DMS 273 (cell line): ENCODE measurements at regions not wholly inside any gene's neighbourhood (a gene's known extent, or its start where the extent isn't known, plus 50 kb on each side); places are given as distances from the start of the nearest gene placed in this dataset.
"Not testable (repeated sequence)": the region's sequence is repeated elsewhere in the genome, so short reads cannot be mapped to it uniquely, and the experiment has no call there.

Experiments
- DNase-seq: peaks from one replicate; lab custom pipeline; 2025; ENCODE audit not compliant: unreplicated experiment; lab: John Stamatoyannopoulos, UW

GRCh38 chr2:63695583-63695982 lies 106.8 kb downstream of the MDH1 start:
- DNase-seq: no peak

DNA sequence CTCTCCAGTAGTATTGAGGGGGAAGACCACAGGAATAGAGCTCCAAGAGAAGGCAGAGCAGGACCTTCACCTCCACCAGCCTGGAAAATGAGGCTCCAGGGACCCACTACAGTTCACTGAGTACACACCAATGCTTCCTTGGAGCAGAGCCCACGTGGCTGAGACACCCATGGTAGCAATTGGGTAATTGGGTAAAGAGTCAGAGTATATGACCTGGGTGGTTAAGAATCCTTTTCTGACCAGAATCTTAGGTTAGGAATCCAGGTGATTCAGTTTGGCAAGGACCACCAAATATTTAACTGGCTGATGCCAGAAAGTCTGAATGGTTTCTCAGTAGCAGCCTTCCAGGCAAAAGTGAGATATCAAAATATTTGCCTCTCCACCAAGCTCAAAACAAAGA lies 107.7 kb downstream of the MDH1 start:
- DNase-seq: no peak

DNA sequence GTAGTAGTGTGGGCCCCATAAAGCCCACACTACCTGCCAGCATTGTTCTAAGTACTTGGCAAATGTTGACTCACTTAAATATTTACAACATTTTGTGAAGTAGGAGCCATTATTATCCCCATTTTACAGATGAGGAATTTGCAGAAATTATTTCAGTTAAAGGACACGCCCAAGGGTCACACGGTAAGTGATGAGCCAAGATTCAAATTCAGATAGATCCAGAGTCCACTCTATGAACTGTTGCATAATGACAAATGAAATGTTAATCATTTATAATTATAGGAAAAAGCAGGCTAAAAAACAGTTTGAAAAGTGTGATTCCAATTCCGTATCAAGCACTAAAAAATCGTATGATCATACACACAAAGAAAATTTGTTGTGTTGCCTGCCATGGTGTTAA lies 108.4 kb downstream of the MDH1 start:
- DNase-seq: no peak

DNA sequence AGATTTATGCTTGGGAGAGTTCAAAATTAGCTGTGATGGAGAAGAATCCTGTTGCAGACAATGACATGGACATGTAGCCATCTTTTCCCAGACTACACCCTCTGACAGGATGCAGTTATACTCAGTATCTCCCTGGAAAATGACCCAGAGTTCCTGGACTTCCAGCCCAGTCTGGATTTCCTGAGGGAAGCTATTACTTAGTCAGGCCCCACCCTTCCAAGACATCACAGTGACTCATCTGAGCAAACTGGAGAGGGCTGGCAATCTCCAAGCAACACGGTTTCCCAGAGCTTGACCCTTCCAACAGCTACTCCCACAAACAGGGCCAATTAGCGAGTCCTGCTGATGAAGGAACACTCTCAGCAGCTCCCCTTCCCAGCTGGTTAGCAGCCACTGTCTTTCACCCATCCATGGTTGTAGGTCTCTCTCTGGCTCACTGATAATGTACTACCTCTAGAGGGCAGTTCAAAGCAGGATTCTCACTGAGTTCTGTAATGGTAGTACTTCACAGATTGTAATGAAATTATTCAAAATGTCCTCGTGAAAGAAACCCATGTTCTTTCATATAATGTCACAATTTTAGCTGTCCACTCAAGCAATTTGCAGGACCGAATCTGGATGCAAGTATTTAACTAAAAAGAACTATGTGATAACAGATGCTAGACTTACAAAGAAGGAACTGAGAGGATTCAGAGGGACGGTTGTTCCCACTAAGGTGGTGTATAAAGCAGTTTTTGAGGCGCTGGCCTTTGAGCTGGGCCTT lies 110.2 kb downstream of the MDH1 start:
- peak; percentile 72 for DNase-seq

DNA sequence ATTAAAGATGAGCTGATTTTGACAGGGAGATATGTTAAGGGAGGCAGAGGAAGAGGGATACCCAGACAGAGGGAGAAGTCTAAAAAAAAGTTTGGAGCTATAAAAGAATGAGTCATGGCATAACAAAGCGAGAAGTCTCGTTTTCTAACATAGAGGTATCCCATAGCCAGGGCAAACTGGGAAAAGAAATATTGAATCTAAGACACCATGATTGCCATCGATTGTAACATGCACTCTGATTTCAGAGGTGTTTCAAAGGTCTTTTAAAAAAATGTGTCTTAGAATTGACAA lies 110.7 kb downstream of the MDH1 start:
- no peak for DNase-seq

DNA sequence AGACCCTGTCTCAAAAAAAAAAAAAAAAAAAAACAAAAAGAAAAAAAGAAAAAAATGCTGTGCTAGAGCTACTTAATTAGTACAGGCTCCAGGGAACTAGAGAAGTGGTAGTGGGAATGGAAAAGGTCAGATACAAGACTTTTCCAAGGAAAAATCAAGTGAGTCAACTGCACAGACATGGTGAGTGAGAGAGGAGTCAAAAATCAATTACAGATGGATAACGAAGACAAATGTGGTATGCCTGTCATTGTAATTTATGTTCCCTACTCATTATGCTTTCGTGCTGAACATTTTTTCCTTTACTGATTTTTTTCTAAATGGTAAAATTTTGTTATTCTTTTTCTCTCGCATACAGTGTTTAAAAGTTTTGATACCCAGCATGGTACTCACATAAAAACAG lies 111.5 kb downstream of the MDH1 start:
- no peak for DNase-seq

DNA sequence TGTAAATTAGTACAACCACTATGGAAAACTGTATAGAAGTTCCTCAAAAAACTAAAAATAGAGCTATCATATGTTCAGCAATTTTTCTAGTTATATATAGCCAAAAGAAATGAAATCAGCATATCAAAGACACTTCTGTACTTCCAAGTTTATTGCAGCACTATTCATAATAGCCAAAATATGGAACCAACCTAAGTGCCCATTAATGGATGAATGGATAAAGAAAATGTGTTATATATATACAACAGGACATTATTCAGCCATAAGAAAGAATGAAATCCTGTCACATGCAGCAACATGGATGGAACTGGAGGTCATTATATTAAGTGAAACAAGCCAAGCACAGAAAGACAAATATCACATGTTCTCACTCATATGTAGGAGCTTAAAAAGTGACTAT lies 112.6 kb downstream of the MDH1 start:
- DNase-seq: no peak

DNA sequence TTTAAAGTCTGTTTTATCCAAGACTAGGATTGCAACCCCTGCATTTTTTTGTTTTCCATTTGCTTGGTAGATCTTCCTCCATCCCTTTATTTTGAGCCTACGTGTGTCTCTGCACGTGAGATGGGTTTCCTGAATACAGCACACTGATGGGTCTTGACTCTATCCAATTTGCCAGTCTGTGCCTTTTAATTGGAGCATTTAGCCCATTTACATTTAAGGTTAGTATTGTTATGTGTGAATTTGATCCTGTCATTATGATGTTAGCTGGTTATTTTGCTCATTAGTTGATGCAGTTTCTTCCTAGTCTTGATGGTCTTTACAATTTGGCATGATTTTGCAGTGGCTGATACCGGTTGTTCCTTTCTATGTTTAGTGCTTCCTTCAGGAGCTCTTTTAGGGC lies 117.3 kb downstream of the MDH1 start:
- DNase-seq: not testable (repeated sequence)

DNA sequence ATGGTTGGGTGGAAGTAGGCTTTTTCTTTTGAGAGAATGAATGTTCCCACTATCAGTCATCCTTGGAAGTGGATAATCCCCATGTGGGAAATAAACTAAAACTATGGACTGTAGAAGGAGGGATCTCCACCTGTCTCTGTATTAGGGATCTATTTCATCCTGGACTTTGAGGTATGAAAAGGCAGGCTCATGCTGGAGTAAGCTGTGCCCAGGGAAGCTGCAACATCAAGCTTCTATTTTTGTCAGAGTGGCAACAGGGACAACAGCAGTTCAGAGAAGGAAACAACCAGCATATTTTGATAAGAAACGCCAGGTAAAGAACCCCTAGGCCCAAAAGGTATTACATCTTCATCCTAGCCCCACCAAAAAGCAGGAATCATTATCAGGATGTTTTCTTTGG lies 122.0 kb downstream of the MDH1 start:
- no peak for DNase-seq

GRCh38 chr2:63712748-63713147 lies 124.0 kb downstream of the MDH1 start:
- peak; percentile 10 for DNase-seq

- DNase-seq: no peak
Measured at GRCh38 chr2:63716146-63716545, 125.5 kb upstream of the UGP2 start.

- no peak for DNase-seq
Measured at GRCh38 chr2:63719052-63719451, 122.6 kb upstream of the UGP2 start.

GRCh38 chr2:63721082-63721424 lies 120.6 kb upstream of the UGP2 start:
- DNase-seq: no peak

- not testable (repeated sequence) for DNase-seq
Measured at GRCh38 chr2:63722284-63722683, 119.4 kb upstream of the UGP2 start.

GRCh38 chr2:63723709-63724108 lies 118.0 kb upstream of the UGP2 start:
- DNase-seq: no peak

GRCh38 chr2:63725212-63725611 lies 116.5 kb upstream of the UGP2 start:
- not testable (repeated sequence) for DNase-seq

DNA sequence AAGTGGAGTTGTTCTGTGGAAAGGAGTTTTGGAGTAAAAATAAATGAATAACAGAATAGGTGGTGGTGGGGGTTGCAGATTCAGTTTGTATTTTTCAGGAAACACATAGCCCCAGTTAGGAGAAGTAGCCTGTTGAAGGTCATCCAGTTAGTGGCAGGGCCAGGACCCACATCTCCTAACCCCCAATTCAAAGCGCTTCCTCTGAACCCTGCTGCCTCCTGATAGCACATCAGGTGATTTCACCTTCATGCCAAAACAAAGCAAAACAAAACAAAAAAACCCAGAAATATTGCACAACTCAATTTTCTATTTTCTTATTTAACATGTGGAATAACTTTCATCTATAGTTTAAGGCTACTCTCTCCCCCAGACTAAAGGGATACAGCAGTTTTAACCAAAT lies 112.3 kb upstream of the UGP2 start:
- no peak for DNase-seq

GRCh38 chr2:63729831-63730230 lies 111.9 kb upstream of the UGP2 start:
- no peak for DNase-seq

DNA sequence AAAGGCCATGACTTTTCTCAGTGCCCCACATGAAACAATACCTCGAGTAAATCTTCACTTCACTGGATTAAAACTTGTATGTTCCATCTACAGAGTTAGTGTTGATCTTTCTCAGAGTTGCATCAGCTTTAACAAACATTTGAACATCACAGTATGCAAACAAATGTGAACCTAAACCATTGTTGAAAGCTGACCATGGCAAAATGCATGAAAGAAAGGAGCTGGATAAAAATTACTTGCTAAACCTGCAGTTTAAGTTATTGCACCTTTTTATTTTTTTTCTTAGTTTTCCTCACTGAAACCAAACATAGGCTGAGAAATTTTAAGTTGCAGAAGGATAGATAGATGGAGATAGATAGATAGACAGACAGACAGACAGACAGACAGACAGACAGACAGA lies 107.2 kb upstream of the UGP2 start:
- DNase-seq: no peak

DNA sequence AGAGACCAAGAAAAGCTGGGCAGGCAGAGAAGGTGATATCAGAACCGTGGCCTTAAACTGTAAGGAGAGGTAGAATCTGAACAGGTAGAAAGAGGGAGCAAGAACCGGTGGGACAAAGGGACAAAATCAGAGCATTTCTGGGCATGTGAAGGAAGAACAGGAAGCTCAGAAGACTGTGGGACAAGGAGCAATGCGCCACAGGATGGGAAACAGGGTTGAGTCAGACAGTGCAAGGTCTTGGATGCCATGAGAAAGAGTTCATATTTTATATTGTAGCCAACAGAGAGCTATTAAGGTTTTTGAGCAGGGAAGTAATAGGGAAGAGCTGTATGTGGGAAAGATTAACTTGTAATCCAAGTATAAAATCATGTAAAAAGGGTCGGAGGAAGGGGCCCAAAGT lies 106.4 kb upstream of the UGP2 start:
- no peak for DNase-seq

- DNase-seq: no peak
Measured at GRCh38 chr2:63735931-63736330, 105.8 kb upstream of the UGP2 start.

- DNase-seq: no peak
Measured at GRCh38 chr2:63736354-63736753, 105.3 kb upstream of the UGP2 start.

GRCh38 chr2:63737081-63737751 lies 104.5 kb upstream of the UGP2 start:
- no peak for DNase-seq
